Psoas muscle (tissue), 7 donors: ENCODE measurements at regions not wholly inside any gene's neighbourhood (a gene's known extent, or its start where the extent isn't known, plus 50 kb on each side); places are given as distances from the start of the nearest gene placed in this dataset.
"Not testable (repeated sequence)": the region's sequence is repeated elsewhere in the genome, so short reads cannot be mapped to it uniquely, and the experiment has no call there.

ENCODE experiments used
- ATAC-seq, 4 donors: fragments of 200-7000 bp; cut with Tn5 transposase; one replicate each; pipeline ENCODE4 v1.9.1; 2020; ENCODE audit warnings: moderate library complexity in 3 of 4, mild to moderate bottlenecking in 2 of 4
- DNase-seq, 2 donors: peaks; one replicate each; pipeline ENCODE4 v3.0.0-alpha.2; 2020
- H3K27ac ChIP-seq: fragments of 200-600 bp; one replicate; pipeline ENCODE4 v1.8.0; 2022
- H3K27me3 ChIP-seq, 3 donors: fragments of 200-600 bp in 1 of 3; one replicate each; pipeline versions ENCODE4 v1.6.1 to v1.8.0; 2013 to 2022; ENCODE audit warnings: low read length in 2 of 3, mild to moderate bottlenecking in 2 of 3, moderate library complexity in 1 of 3; ENCODE audit not compliant: insufficient read depth in 3 of 3
- H3K36me3 ChIP-seq, 2 donors: fragments of 200-600 bp in 1 of 2; one replicate each; pipeline versions ENCODE4 v1.6.1 to v1.8.0; 2013 to 2022; ENCODE audit warnings: low read depth in 1 of 2, mild to moderate bottlenecking in 1 of 2, moderate library complexity in 1 of 2; ENCODE audit not compliant: insufficient read depth in 1 of 2
- H3K4me1 ChIP-seq: fragments of 200-600 bp; one replicate; pipeline ENCODE4 v1.8.0; 2022
- H3K4me3 ChIP-seq: fragments of 200-600 bp; one replicate; pipeline ENCODE4 v1.8.0; 2022; ENCODE audit warnings: mild to moderate bottlenecking
- H3K9me3 ChIP-seq: fragments of 200-600 bp; one replicate; pipeline ENCODE4 v1.8.0; 2022
- WGBS, 3 donors: extraction: QIAGEN DNeasy Blood & Tissue Kit; methylation state at CpG; one replicate each; pipeline versions ENCODE4 v1.1.6 to v1.1.7; 2013; 5-methylcytosine and 5-hydroxymethylcytosine counted together
- intact Hi-C, 2 donors: fragments of 100-400 bp; cut with DNase I; formaldehyde crosslinking; loops; one replicate each; pipeline versions ENCODE4 v1.11.0 to v1.14.2; 2022
- TF ChIP-seq, protein P1 (sequence below): fragments of 200-600 bp; IDR thresholded peaks from one replicate; pipeline ENCODE4 v1.8.0; 2022; ENCODE audit warnings: antibody characterized with exemption
- donor health status: healthy with polysubstance abuse.
- donor health status: DM: no; HTN: no; CAD: no; lungs with moderate emphysema.
- donor health status: Bipolar disorder and iron deficiency.
- donor health status: healthy.
- donor health status: DM: yes; HTN: yes; CAD: no.
- donor health status: DM: no; HTN: no; CAD: no.
- donor health status: DM: yes; HTN: yes; CAD: no.

DNA sequence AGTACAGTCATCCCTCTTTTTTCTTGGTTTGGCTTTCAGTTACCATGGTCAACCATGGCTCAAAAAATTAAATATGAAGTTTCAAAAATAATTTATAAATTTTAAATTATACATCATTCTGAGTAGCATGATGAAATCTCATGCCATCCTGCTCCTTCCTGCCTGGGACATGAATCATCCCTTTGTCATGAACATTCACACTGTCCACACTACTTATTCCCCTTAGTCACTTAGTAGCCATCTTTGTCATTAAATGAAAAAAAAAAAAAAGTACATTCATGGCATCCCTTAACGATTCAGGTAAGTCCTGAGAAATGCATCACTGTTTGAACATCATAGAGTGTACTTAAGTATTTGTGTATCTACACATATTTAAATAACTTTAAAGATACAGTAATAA, 1046.3 kb downstream of the ROBO2 start:
- intact Hi-C loops: no loop called here
- no peaks in the 10 kb centered on the region for H3K4me1 ChIP-seq
- 93 to 97% (median 95%) methylated on average over 1 of the region's 1 CpG for WGBS, 3 donors
- H3K4me3 ChIP-seq: no peak overlapping the region
- H3K27ac ChIP-seq: no peak overlapping the region
- H3K9me3 ChIP-seq: no peaks in the 10 kb centered on the region
- no peaks in the 10 kb centered on the region for H3K27me3 ChIP-seq
- no peaks in the 10 kb centered on the region for H3K36me3 ChIP-seq
- no peak for DNase-seq
- TF ChIP-seq, protein P1, sequence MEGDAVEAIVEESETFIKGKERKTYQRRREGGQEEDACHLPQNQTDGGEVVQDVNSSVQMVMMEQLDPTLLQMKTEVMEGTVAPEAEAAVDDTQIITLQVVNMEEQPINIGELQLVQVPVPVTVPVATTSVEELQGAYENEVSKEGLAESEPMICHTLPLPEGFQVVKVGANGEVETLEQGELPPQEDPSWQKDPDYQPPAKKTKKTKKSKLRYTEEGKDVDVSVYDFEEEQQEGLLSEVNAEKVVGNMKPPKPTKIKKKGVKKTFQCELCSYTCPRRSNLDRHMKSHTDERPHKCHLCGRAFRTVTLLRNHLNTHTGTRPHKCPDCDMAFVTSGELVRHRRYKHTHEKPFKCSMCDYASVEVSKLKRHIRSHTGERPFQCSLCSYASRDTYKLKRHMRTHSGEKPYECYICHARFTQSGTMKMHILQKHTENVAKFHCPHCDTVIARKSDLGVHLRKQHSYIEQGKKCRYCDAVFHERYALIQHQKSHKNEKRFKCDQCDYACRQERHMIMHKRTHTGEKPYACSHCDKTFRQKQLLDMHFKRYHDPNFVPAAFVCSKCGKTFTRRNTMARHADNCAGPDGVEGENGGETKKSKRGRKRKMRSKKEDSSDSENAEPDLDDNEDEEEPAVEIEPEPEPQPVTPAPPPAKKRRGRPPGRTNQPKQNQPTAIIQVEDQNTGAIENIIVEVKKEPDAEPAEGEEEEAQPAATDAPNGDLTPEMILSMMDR: no peak
- no peak for ATAC-seq

DNA sequence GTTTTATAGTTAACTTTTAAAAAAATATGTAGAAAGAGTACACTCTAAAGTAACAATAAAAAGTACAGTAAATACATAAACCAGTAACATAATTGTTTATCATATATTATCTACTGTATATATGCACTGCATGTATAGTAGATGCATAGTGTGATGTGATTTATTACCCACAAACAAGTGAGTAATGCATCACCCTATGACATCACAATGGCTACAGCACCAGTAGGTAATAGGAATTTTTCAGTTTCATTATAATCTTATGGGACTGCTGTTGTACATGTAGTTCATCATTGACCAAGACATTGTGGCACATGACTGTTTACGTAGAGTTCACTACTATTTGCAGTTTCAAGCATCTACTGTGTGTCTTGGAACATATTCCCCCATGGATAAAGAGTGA, 1047.2 kb downstream of the ROBO2 start:
- H3K4me3 ChIP-seq: no peak overlapping the region
- no peaks in the 10 kb centered on the region for H3K36me3 ChIP-seq
- no peaks in the 10 kb centered on the region for H3K9me3 ChIP-seq
- ATAC-seq (no peak), DNase-seq (no peak)
- 91 to 98% (median 98%) methylated on average over 1 of the region's 1 CpG for WGBS, 3 donors
- intact Hi-C loops: no loop called here
- TF ChIP-seq, protein P1: no peak
- no peak overlapping the region for H3K27ac ChIP-seq
- no peaks in the 10 kb centered on the region for H3K4me1 ChIP-seq
- no peaks in the 10 kb centered on the region for H3K27me3 ChIP-seq

DNA sequence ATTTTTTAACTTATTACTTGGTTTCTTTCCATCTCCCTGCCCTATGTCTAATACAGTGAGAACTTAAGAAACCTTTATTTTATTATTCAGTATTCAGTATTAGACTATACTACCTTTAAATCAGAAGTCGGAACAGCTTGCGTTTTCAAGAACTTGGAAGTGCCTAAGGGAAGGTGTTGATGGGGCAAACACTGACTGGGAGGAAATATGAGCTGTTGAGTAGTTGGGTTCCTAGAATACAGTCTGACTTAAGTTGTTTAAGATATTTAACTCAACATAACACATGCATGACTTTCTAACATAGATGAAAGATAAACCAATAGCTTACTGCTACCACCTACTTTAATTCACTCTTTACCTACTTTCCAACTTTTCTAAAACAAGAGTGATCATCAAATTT, 1048.1 kb downstream of the ROBO2 start:
- Histone ChIP-seq H3K9me3 (no peaks in the 10 kb centered on the region), H3K4me3 (no peak overlapping the region), H3K36me3 (no peaks in the 10 kb centered on the region), H3K27me3 (no peaks in the 10 kb centered on the region), H3K4me1 (no peaks in the 10 kb centered on the region), H3K27ac (no peak overlapping the region)
- DNase-seq: no peak
- no peak for ATAC-seq
- WGBS, 3 donors: 92 to 95% (median 94%) methylated on average over 2 of the region's 2 CpGs
- intact Hi-C loops: no loop called here
- TF ChIP-seq, protein P1: no peak

DNA sequence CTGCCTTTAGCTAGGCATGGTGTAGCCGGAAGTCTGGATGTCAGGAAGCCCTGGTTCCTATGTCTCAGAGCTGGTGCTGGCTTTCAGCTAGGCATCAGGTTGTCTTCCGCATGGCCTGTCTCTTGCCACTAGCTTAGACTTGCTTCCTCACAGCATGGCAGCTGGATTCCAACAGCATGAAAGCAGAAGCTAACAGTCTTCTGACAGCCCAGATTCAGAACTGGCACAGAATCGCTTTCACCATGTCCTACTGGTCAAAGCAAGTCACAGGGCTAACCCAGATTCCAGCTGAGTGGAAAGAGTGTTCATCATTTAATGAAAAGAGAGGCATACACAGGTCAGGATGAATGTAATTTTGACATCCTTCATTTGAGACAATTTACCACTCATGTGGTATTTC, 1050.5 kb downstream of the ROBO2 start:
- TF ChIP-seq, protein P1: no peak
- Histone ChIP-seq H3K4me3 (no peak overlapping the region), H3K4me1 (no peaks in the 10 kb centered on the region), H3K36me3 (no peaks in the 10 kb centered on the region), H3K27me3 (no peaks in the 10 kb centered on the region), H3K27ac (no peak overlapping the region), H3K9me3 (no peaks in the 10 kb centered on the region)
- intact Hi-C loops: no loop called here
- DNase-seq (no peak), ATAC-seq (no peak)
- 86 to 88% (median 87%) methylated on average over 3 of the region's 3 CpGs for WGBS, 3 donors

DNA sequence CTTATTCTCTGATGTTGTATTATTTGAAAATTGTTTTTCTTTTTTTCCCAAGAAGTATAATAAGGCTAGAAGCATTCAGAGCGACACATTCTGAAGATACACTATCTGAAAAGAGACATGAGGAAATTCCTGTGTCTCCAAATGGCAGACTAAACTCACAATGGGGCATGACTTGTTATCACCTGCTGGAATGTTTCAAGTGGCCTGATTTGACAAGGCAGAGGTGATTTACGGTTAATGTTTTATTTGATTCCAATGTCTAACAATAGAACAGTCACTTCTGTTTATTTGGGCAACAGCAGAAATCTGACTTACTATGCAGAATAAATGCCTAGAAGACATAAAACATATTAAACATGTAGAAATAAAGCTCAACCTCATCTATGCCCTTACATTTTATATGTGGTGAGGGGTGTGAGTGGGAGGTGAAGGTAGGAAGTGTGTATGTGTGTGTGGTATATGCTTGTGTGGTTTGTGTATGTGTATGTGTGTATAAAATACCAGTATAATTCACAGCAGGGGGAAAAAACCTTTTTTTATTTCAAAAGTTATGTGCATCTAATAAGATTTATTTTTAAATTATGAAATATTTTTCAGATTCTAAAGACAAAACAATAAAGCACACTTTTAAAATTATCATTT, 1051.7 kb downstream of the ROBO2 start:
- DNase-seq (no peak), ATAC-seq (no peak)
- H3K27ac ChIP-seq: no peak overlapping the region

DNA sequence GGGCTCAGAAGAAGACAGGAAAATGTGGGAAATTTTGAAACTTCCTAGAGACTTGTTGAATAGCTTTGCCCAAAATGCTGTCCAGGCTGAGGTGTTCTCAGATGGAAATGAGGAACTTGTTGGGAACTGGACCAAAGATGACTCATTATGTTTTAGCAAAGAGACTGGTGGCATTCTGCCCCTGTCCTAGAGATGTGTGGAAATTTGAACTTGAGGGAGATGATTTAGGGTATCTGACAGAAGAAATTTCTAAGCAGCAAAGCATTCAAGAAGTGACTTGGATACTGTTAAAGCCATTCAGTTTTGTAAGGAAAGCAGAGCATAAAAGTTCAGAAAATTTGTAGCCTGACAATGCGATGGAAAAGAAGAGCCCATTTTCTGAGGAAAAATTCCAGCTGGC, 1052.7 kb downstream of the ROBO2 start:
- H3K27me3 ChIP-seq, H3K9me3 ChIP-seq, ATAC-seq, H3K36me3 ChIP-seq, H3K27ac ChIP-seq, intact Hi-C loops, DNase-seq, H3K4me3 ChIP-seq, H3K4me1 ChIP-seq: not testable (repeated sequence)
- WGBS, 3 donors: 86 to 91% (median 89%) methylated on average over 1 of the region's 1 CpG

More for the DNA sequence above, 1051.7 kb downstream of the ROBO2 start:
- TF ChIP-seq, protein P1: no peak
- H3K4me3 ChIP-seq: no peak overlapping the region
- H3K9me3 ChIP-seq: no peaks in the 10 kb centered on the region
- WGBS, 3 donors: 54 to 65% (median 62%) methylated on average over 2 of the region's 2 CpGs
- intact Hi-C loops: no loop called here
- H3K4me1 ChIP-seq: no peaks in the 10 kb centered on the region
- H3K27me3 ChIP-seq: no peaks in the 10 kb centered on the region
- H3K36me3 ChIP-seq: no peaks in the 10 kb centered on the region
